Heart left ventricle (tissue), 13 donors: ENCODE measurements at regions not wholly inside any gene's neighbourhood (a gene's known extent, or its start where the extent isn't known, plus 50 kb on each side); places are given as distances from the start of the nearest gene placed in this dataset.

Experiments used
- CTCF ChIP-seq, 12 donors: fragments of 200-600 bp; sonication (generic) in 4 of 12; IDR thresholded peaks; one replicate each; pipeline versions ENCODE4 v1.5.0 to v1.8.0; 2018 to 2022; ENCODE audit warnings: antibody characterized with exemption in 12 of 12, mild to moderate bottlenecking in 5 of 12
- POLR2A ChIP-seq, 2 donors: fragments of 450-650 bp; IDR thresholded peaks; one replicate each; pipeline ENCODE4 v1.6.1; 2017; ENCODE audit warnings: antibody characterized with exemption in 2 of 2, mild to moderate bottlenecking in 2 of 2, moderate library complexity in 2 of 2
- donor health status: ischemic (EF 13 %, LVEDD 7.1; RV severe dilation, severe dysfunction).
- donor health status: DM: no; HTN: yes; CAD: no.
- donor health status: DM: no; HTN: no; CAD: no.
- donor health status: ischemic (EF 25% LVEDD 6.9; RV normal size, moderate dysfunction).
- donor health status: ischemic (EF 25% LVEDD 5.7; RV mildly dilated, moderate dysfunction).
- donor health status: ischemic (EF 35%, LVEDD 5.7; RV mildly dilated, moderate dysfunction).
- donor health status: nonischemic (EF 11% LVEDD 7.7; RV severe dilation, severe dysfunction).
- donor health status: DM: yes; HTN: yes; CAD: no.
- donor health status: PGD.
- donor health status: ischemic (EF 29% LVEDD 5.4; RV normal size, mild dysfunction).
- donor health status: nonischemic (EF 23%, LVEDD 6.1; RV moderate dilation, normal function).

- no peak for TF ChIP-seq CTCF (IDR thresholded peaks at IDR 0.05)
- TF ChIP-seq POLR2A (IDR thresholded peaks at IDR 0.05), result no peak
Measured at GRCh38 chr11:103811870-103812455, 224.5 kb upstream of the DDI1 start.
